Stimulated activated naive B cell treated with anti-CD40 and anti-IgM and Interleukin-4, amounts not matched to agents 10 μg/mL and 1 μg/mL and 100 μg/mL, for 72 hours (primary cell): ENCODE measurements at regions not wholly inside any gene's neighbourhood (a gene's known extent, or its start where the extent isn't known, plus 50 kb on each side); places are given as distances from the start of the nearest gene placed in this dataset.

ENCODE experiments used
- ATAC-seq, 2 donors: fragments of 150-1000 bp; cut with Tn5 transposase; replicated peaks; 2 replicates each; pipeline ENCODE4 v1.10.0; 2021; ENCODE audit warnings: moderate library complexity in 1 of 2
- DNase-seq: peaks from one replicate; pipeline ENCODE4 v3.0.0; 2021
- H3K27ac Mint-ChIP-seq: one replicate; pipeline ENCODE4 v1.8.0; 2022; ENCODE audit warnings: mild to moderate bottlenecking, mixed read lengths
- H3K27me3 Mint-ChIP-seq, 2 donors: one replicate each; pipeline ENCODE4 v1.8.0; 2022; ENCODE audit warnings: mixed read lengths in 2 of 2
- H3K36me3 Mint-ChIP-seq, 2 donors: one replicate each; pipeline ENCODE4 v1.8.0; 2022; ENCODE audit warnings: mixed read lengths in 2 of 2, mild to moderate bottlenecking in 1 of 2
- H3K4me1 Mint-ChIP-seq, 2 donors: one replicate each; pipeline ENCODE4 v1.8.0; 2022; ENCODE audit warnings: mixed read lengths in 2 of 2, mild to moderate bottlenecking in 1 of 2
- H3K4me3 Mint-ChIP-seq, 2 donors: one replicate each; pipeline ENCODE4 v1.8.0; 2022; ENCODE audit warnings: mild to moderate bottlenecking in 2 of 2, mixed read lengths in 2 of 2, moderate library complexity in 1 of 2
- H3K9me3 Mint-ChIP-seq, 2 donors: one replicate each; pipeline ENCODE4 v1.8.0; 2022; ENCODE audit warnings: mixed read lengths in 2 of 2, mild to moderate bottlenecking in 1 of 2

- peaks cover 2 to 6% of the 10 kb centered on the region in 2 donors for H3K4me1 Mint-ChIP-seq
Observed at GRCh38 chr9:126204197-126204596, 122.4 kb upstream of the MVB12B start.

GRCh38 chr9:126204708-126205225 lies 121.9 kb upstream of the MVB12B start:
- no peak overlapping the region for H3K27ac Mint-ChIP-seq
- DNase-seq (no peak), ATAC-seq (no peak)
- no peak overlapping the region for H3K4me3 Mint-ChIP-seq
- H3K9me3 Mint-ChIP-seq, result peaks cover 4 to 5% of the 10 kb centered on the region in 2 donors
- peaks cover 2 to 3% of the 10 kb centered on the region in 2 donors for H3K36me3 Mint-ChIP-seq
- peaks cover 17 to 38% of the 10 kb centered on the region in 2 donors for H3K27me3 Mint-ChIP-seq
- H3K4me1 Mint-ChIP-seq, result peaks cover 2 to 6% of the 10 kb centered on the region in 2 donors

More at GRCh38 chr9:126204197-126204596, 122.4 kb upstream of the MVB12B start:
- Mint-ChIP-seq H3K36me3 (peaks cover 2 to 3% of the 10 kb centered on the region in 2 donors), H3K9me3 (peaks cover 4 to 5% of the 10 kb centered on the region in 2 donors), H3K27ac (no peak overlapping the region), H3K4me3 (no peak overlapping the region), H3K27me3 (peaks cover 15 to 36% of the 10 kb centered on the region in 2 donors)
- DNase-seq (no peak), ATAC-seq (no peak)

- Mint-ChIP-seq H3K4me1 (peaks cover 2 to 6% of the 10 kb centered on the region in 2 donors), H3K9me3 (peaks cover 0 to 5% of the 10 kb centered on the region in 2 donors), H3K27ac (no peak overlapping the region), H3K36me3 (peaks cover 2 to 3% of the 10 kb centered on the region in 2 donors), H3K27me3 (peaks cover 17 to 36% of the 10 kb centered on the region in 2 donors), H3K4me3 (no peak overlapping the region)
- no peak for DNase-seq
- peak in 1 of 2 donors; percentile 18 for ATAC-seq
Observed at GRCh38 chr9:126205265-126205664, 121.4 kb upstream of the MVB12B start.

GRCh38 chr9:126205845-126206498 lies 120.7 kb upstream of the MVB12B start:
- no peak for ATAC-seq
- DNase-seq, result no peak
- no peak overlapping the region for H3K4me3 Mint-ChIP-seq
- H3K27me3 Mint-ChIP-seq, result peaks cover 17 to 32% of the 10 kb centered on the region in 2 donors
- no peak overlapping the region for H3K27ac Mint-ChIP-seq
- H3K36me3 Mint-ChIP-seq, result peaks cover 2 to 3% of the 10 kb centered on the region in 2 donors
- H3K9me3 Mint-ChIP-seq, result peaks cover 0 to 5% of the 10 kb centered on the region in 2 donors
- H3K4me1 Mint-ChIP-seq, result peaks cover 2 to 6% of the 10 kb centered on the region in 2 donors

GRCh38 chr9:126207256-126207655 lies 119.4 kb upstream of the MVB12B start:
- no peak for DNase-seq
- ATAC-seq, result no peak
- Mint-ChIP-seq H3K9me3 (peaks cover 0 to 5% of the 10 kb centered on the region in 2 donors), H3K27me3 (peaks cover 17 to 28% of the 10 kb centered on the region in 2 donors), H3K36me3 (peaks cover 2 to 3% of the 10 kb centered on the region in 2 donors), H3K27ac (no peak overlapping the region), H3K4me3 (no peak overlapping the region), H3K4me1 (peaks cover 2 to 6% of the 10 kb centered on the region in 2 donors)

- no peak for ATAC-seq
- no peak overlapping the region for H3K27ac Mint-ChIP-seq
Observed at GRCh38 chr9:126208216-126208758, 118.3 kb upstream of the MVB12B start.

GRCh38 chr9:126211441-126212074 lies 115.1 kb upstream of the MVB12B start:
- H3K4me3 Mint-ChIP-seq, result no peak overlapping the region
- DNase-seq (no peak), ATAC-seq (no peak)
- no peaks in the 10 kb centered on the region for H3K4me1 Mint-ChIP-seq
- H3K36me3 Mint-ChIP-seq, result peaks cover 5 to 6% of the 10 kb centered on the region in 2 donors
- peaks cover 9 to 11% of the 10 kb centered on the region in 2 donors for H3K9me3 Mint-ChIP-seq
- H3K27ac Mint-ChIP-seq, result no peak overlapping the region
- H3K27me3 Mint-ChIP-seq, result peaks cover 27 to 34% of the 10 kb centered on the region in 2 donors

More at GRCh38 chr9:126208216-126208758, 118.3 kb upstream of the MVB12B start:
- Mint-ChIP-seq H3K9me3 (peaks cover 0 to 2% of the 10 kb centered on the region in 2 donors), H3K27me3 (peaks cover 17 to 20% of the 10 kb centered on the region in 2 donors), H3K4me3 (no peak overlapping the region), H3K36me3 (no peaks in the 10 kb centered on the region), H3K4me1 (no peaks in the 10 kb centered on the region)
- DNase-seq, result no peak

GRCh38 chr9:126215486-126215885 lies 111.1 kb upstream of the MVB12B start:
- no peak for ATAC-seq
- Mint-ChIP-seq H3K27me3 (peaks cover 32 to 49% of the 10 kb centered on the region in 2 donors), H3K27ac (no peak overlapping the region)

GRCh38 chr9:126216826-126217225 lies 109.8 kb upstream of the MVB12B start:
- Mint-ChIP-seq H3K4me3 (no peak overlapping the region), H3K4me1 (no peaks in the 10 kb centered on the region), H3K36me3 (peaks cover 6 to 7% of the 10 kb centered on the region in 2 donors), H3K9me3 (peaks cover 9 to 12% of the 10 kb centered on the region in 2 donors), H3K27ac (no peak overlapping the region), H3K27me3 (peaks cover 32 to 54% of the 10 kb centered on the region in 2 donors)
- DNase-seq (no peak), ATAC-seq (no peak)

More at GRCh38 chr9:126215486-126215885, 111.1 kb upstream of the MVB12B start:
- no peak for DNase-seq
- Mint-ChIP-seq H3K4me1 (no peaks in the 10 kb centered on the region), H3K9me3 (peaks cover 9 to 11% of the 10 kb centered on the region in 2 donors), H3K4me3 (no peak overlapping the region), H3K36me3 (peaks cover 5 to 6% of the 10 kb centered on the region in 2 donors)

GRCh38 chr9:126217250-126217653 lies 109.4 kb upstream of the MVB12B start:
- no peak overlapping the region for H3K4me3 Mint-ChIP-seq
- no peak for ATAC-seq

GRCh38 chr9:126217797-126218196 lies 108.8 kb upstream of the MVB12B start:
- H3K36me3 Mint-ChIP-seq, result peaks cover 6 to 7% of the 10 kb centered on the region in 2 donors
- ATAC-seq (no peak), DNase-seq (no peak)
- H3K27ac Mint-ChIP-seq, result no peak overlapping the region
- H3K4me1 Mint-ChIP-seq, result peaks cover 0 to 4% of the 10 kb centered on the region in 2 donors
- H3K4me3 Mint-ChIP-seq, result no peak overlapping the region
- peaks cover 9 to 12% of the 10 kb centered on the region in 2 donors for H3K9me3 Mint-ChIP-seq
- H3K27me3 Mint-ChIP-seq, result peaks cover 36 to 63% of the 10 kb centered on the region in 2 donors

More at GRCh38 chr9:126217250-126217653, 109.4 kb upstream of the MVB12B start:
- no peak for DNase-seq
- no peak overlapping the region for H3K27ac Mint-ChIP-seq
- peaks cover 6 to 7% of the 10 kb centered on the region in 2 donors for H3K36me3 Mint-ChIP-seq
- H3K9me3 Mint-ChIP-seq, result peaks cover 9 to 12% of the 10 kb centered on the region in 2 donors
- H3K27me3 Mint-ChIP-seq, result peaks cover 35 to 58% of the 10 kb centered on the region in 2 donors
- peaks cover 0 to 1% of the 10 kb centered on the region in 2 donors for H3K4me1 Mint-ChIP-seq

- ATAC-seq, result no peak
- H3K4me1 Mint-ChIP-seq, result peaks cover under 1 to 4% of the 10 kb centered on the region in 2 donors
- peaks cover 43 to 70% of the 10 kb centered on the region in 2 donors for H3K27me3 Mint-ChIP-seq
- DNase-seq, result no peak
- peaks cover 9 to 12% of the 10 kb centered on the region in 2 donors for H3K9me3 Mint-ChIP-seq
- H3K4me3 Mint-ChIP-seq, result no peak overlapping the region
- H3K27ac Mint-ChIP-seq, result no peak overlapping the region
- peaks cover 6 to 7% of the 10 kb centered on the region in 2 donors for H3K36me3 Mint-ChIP-seq
Observed at GRCh38 chr9:126218359-126219125, 108.1 kb upstream of the MVB12B start.

GRCh38 chr9:126219166-126219565 lies 107.5 kb upstream of the MVB12B start:
- Mint-ChIP-seq H3K4me3 (no peak overlapping the region), H3K27ac (no peak overlapping the region)

More at GRCh38 chr9:126219166-126219565, 107.5 kb upstream of the MVB12B start:
- Mint-ChIP-seq H3K27me3 (peaks cover 50 to 76% of the 10 kb centered on the region in 2 donors), H3K4me1 (peaks cover 5 to 7% of the 10 kb centered on the region in 2 donors), H3K36me3 (peaks cover 5 to 6% of the 10 kb centered on the region in 2 donors), H3K9me3 (peaks cover 8 to 11% of the 10 kb centered on the region in 2 donors)
- ATAC-seq, result no peak
- DNase-seq, result no peak
